ENCODE measurements at regions not wholly inside any gene's neighbourhood (a gene's known extent, or its start where the extent isn't known, plus 50 kb on each side); places are given as distances from the start of the nearest gene placed in this dataset.

DNA sequence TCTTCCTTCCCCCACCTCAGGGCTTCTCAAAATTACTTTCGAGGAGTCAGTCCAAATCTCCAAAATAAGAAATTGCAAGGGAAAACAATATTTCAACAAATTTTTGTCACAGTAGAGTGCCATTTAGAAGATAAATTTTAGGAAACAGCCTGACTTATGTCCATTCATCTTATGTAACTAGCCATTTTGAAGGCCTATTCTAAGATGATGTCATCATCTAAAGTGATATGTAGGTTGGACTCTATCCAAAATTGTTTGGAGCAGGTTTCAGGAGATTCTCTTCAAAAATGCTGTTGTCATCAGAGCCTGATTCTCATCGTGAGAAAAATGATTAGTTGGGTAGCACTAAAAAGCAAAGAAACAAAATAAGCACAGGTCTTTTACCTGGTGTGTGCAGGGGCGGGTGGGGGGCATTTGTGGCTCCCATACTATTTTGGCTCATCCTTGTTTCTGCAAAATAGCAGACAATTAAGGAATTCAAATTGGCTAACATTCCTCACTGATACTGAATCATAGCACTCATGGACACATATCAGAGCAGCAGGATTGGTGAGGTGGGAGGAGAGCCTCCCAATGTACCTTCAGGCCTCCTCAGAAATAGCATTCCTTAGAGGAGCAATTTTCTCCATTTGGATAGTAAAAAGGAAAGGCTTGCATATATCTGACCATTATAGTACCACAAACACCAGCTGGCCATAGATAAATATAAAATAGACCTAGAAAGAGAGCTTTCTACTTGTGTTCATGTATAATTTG, 360.9 kb upstream of the NAV3 start:
- Histone ChIP-seq H4K91ac (ENCODE audit: insufficient read length, low read depth, low read length) (no peak overlapping the region), H3K14ac (ENCODE audit: insufficient read depth, low read length) (no peak overlapping the region), H2AFZ (ENCODE audit: low read length) (no peak overlapping the region), H3K9me3 (ENCODE audit: control insufficient read depth, low read depth, low read length) (no peaks in the 10 kb centered on the region), H3K27me3 (ENCODE audit: insufficient read depth, low read length) (no peaks in the 10 kb centered on the region), H4K20me1 (ENCODE audit: control insufficient read depth, insufficient read depth, insufficient read length) (no peaks in the 10 kb centered on the region), H4K5ac (ENCODE audit: insufficient read length, low read depth, low read length) (no peak overlapping the region), H3K23ac (ENCODE audit: insufficient read length, low read depth, low read length) (no peak overlapping the region), H3K27ac (ENCODE audit: insufficient read length, low read depth, low read length) (no peak overlapping the region), H3K56ac (ENCODE audit: insufficient read length, low read depth, low read length) (no peak overlapping the region), H3T11ph (ENCODE audit: low read length) (no peak overlapping the region), H3K4me1 (ENCODE audit: insufficient read depth, low read length) (no peaks in the 10 kb centered on the region), H3K23me2 (ENCODE audit: insufficient read length, low read depth, low read length, poor library complexity, severe bottlenecking) (no peaks in the 10 kb centered on the region), H2BK12ac (ENCODE audit: insufficient read length, low read depth, low read length) (no peak overlapping the region), H3K9ac (ENCODE audit: extremely low read depth, insufficient read length, low read length) (no peak overlapping the region), H3K4me2 (ENCODE audit: insufficient read depth, insufficient read length, low read length) (no peak overlapping the region), H3K18ac (ENCODE audit: insufficient read length, low read depth, low read length) (no peak overlapping the region), H3K4ac (ENCODE audit: low read depth, low read length) (no peak overlapping the region), H2BK15ac (ENCODE audit: low read depth, low read length) (no peak overlapping the region), H4K8ac (replicated peaks; ENCODE audit: insufficient read length, low read depth, low read length) (no peak overlapping the region), H2BK20ac (ENCODE audit: low read depth, low read length, poor library complexity, severe bottlenecking) (no peak overlapping the region), H3K79me1 (ENCODE audit: insufficient read depth, low read depth, low read length, poor library complexity, severe bottlenecking) (no peaks in the 10 kb centered on the region), H2BK120ac (ENCODE audit: low read depth, low read length, poor library complexity, severe bottlenecking) (no peak overlapping the region), H2BK5ac (ENCODE audit: insufficient read length, low read length) (no peak overlapping the region), H3K79me2 (ENCODE audit: insufficient read depth, low read length) (no peaks in the 10 kb centered on the region), H2AK5ac (ENCODE audit: insufficient read length, low read length) (no peak overlapping the region)
- TF ChIP-seq, protein P1, sequence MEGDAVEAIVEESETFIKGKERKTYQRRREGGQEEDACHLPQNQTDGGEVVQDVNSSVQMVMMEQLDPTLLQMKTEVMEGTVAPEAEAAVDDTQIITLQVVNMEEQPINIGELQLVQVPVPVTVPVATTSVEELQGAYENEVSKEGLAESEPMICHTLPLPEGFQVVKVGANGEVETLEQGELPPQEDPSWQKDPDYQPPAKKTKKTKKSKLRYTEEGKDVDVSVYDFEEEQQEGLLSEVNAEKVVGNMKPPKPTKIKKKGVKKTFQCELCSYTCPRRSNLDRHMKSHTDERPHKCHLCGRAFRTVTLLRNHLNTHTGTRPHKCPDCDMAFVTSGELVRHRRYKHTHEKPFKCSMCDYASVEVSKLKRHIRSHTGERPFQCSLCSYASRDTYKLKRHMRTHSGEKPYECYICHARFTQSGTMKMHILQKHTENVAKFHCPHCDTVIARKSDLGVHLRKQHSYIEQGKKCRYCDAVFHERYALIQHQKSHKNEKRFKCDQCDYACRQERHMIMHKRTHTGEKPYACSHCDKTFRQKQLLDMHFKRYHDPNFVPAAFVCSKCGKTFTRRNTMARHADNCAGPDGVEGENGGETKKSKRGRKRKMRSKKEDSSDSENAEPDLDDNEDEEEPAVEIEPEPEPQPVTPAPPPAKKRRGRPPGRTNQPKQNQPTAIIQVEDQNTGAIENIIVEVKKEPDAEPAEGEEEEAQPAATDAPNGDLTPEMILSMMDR (conservative IDR thresholded peaks at IDR 0.05): no peak
- Mint-ChIP-seq H3K9me3 (no peaks in the 10 kb centered on the region), H3K27ac (no peak overlapping the region), H3K4me1 (peaks cover 0 to 4% of the 10 kb centered on the region in 2 experiments; a peak in 2 of 4 replicates), H3K27me3 (ENCODE audit: low read depth) (no peaks in the 10 kb centered on the region), H3K4me3 (no peak overlapping the region), H3K36me3 (ENCODE audit: insufficient read depth in 1 of 3, low read depth in 3 of 3) (no peaks in the 10 kb centered on the region)
- WGBS (ENCODE audit: extremely low coverage, insufficient read length, low lambda C conversion rate): no CpG with 5 or more reads among the region's 3 CpGs
- DNase-seq: no peak
